ENCODE measurements at regions not wholly inside any gene's neighbourhood (a gene's known extent, or its start where the extent isn't known, plus 50 kb on each side); places are given as distances from the start of the nearest gene placed in this dataset.
"Not testable (repeated sequence)": the region's sequence is repeated elsewhere in the genome, so short reads cannot be mapped to it uniquely, and the experiment has no call there.

DNA sequence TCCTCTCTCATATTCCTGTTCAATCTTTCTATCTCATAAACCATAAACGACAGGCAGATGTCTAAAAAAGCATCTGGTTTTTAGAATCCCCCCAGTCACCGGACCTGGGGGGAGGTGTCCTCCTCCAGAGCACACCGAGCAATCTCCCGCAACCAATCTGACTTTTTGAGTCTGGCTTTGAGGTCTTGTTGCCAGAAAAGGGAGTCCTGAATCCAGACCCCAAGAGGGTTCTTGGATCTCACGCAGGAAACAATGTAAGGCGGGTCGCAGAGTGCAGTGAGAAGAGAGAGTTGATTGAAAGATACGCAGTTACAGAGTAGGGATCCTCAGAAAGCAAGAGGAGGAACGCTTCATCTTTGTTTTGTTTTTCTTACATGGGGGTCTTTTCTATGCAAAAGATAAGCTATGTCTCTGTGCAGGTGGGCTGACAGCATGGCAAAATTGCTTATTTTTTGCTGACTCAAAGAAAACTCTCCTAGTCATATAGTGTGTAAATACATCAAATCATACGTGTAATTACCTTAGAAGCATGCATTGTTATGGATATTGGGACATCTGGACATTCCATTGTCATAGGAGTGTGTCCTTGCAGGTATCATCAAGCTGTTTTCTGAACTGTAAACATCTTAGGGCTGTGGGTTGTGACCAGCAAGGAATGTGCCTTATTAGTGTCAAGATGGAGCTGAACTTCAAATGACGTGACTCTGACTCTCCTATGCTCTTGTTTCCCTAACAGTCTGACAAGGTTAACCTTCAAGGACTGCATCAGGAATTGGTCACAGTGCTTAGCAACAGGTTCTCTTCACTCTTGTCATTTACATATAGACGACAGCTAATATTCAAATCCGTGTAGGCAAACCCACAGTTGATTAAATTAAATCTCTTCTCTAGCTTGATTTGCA is 159.3 kb upstream of the DAPK1 start:
- DNase-seq: no peak

DNA sequence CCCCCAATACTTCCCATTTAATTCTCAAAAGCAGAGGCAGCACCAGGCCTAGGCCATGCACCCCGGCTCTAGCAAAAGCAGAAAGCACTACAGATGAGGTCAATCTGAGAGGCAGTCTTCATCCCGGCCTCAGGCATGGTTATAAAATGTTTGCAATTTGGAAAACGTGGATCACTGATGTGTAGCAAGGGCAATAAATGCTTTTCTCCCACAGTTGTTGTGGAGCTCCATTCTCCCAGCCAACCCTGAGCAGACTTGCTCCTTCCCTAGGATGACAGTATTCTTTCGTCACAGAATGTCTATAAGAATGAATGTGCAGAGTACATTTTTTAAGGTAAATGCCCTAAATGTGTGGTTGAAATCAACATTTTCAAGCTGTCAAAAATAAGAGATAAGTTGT is 157.3 kb upstream of the DAPK1 start:
- DNase-seq: no peak

DNA sequence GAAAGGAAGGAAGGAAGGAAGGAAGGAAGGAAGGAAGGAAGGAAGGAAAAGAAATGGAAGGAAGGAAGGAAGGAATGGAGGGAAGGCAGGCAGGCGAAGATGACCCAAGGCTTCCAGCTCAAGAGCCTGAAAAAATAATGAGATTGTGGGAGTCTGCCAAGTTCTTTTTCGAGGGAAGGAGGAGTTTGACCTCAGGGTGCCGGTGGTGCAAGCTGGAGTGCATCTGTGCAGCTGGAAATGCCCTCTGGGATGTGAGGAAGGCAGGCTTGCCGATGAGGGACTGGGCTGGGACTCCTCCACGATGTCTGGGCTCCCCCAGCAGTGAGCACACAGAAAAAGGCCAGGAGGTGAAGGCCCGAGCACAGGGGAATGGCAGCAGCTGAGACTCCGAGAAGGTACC is 154.9 kb upstream of the DAPK1 start:
- no peak for DNase-seq

DNA sequence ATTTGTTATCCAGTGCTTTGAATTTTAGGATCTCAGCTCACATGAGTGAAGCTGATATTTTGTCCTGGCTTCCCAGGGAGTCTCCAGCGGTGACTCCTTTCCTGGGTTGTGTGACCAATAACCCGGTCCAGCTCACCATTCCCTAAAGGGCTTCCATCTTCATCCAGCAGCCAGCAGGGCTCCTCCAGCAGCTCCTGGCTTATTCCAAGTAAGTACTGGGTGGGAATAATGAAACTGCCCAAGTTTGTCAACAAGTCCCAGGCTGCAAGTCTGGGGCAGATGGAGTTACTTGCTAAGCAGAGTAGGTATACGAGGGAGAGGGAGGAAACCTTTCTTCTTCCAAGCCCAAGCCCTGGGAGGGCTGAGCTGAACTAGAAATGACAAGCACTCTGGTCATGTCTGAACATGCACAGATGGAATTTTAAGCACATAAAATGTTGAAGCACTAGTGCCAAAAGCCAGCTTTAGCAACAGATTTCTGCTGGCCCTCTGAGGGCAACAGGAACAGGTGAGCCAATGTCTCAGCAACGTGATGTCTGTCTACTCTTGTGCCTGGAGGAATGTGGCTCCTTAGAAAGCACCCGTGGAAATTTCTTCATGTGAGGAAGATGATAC is 153.7 kb upstream of the DAPK1 start:
- DNase-seq: no peak

DNA sequence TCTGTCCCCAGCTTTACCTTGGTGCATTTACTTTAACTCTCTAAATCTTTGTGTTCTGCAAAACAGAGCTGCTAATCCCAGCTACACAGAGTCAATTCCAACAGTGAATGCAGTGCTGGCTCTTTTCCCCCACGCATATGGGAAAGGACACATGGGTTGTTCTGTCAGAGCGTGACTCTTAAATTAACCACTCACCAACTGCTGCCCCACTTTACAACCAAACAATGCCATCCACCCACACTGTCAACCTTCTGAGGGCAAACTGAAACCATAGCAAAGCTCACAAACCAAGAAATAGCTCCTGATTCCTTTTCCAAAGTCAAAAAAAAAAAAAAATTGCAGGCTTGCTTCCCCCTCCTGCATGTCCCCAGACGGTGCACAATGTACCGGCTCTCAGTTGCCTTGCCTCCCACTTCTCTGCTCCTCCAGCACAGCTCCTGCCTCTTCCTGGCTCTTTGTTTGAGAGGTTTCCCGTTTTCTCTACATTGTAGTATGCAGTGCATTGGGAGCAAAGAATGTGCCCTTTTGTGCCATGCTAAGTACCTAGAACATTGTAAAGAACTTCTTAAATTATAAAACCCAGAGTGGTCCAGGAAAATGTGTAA is 151.5 kb upstream of the DAPK1 start:
- DNase-seq: no peak

DNA sequence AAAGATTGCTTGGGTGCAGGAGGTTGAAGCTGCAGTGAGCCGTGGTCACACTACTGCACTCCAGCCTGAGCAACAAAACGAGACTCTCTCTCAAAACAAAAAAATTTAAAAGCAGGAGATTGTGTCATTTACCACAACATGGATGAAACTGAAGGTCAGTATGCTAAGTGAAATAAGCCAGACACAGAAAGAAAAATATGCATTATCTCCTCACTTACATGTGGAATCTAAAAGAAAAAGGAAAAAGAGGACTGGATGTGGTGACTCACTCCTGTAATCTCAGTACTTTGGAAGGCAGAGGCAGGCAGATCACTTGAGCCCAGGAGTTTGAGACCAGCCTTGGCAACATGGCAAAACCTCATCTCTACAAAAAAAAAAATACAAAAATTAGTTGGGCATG is 146.8 kb upstream of the DAPK1 start:
- DNase-seq: no peak

DNA sequence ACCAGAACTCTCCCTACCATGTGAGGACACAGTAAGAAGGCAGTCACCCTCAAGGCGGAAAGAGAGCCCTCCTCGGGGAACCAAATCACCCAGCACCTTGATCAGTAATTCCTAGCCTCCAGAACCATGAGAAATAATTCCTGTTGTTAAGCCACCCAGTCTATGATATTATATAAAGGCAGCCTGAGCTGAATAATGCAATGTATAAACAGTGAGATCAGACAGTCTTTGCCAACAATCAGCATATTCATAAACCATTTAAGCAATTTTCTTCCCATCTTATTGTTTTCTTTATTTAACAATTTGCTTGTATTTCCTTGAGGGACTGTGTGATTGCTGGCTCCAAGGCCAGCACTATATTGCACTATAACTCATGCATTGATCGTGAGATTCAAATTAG is 144.4 kb upstream of the DAPK1 start:
- no peak for DNase-seq

DNA sequence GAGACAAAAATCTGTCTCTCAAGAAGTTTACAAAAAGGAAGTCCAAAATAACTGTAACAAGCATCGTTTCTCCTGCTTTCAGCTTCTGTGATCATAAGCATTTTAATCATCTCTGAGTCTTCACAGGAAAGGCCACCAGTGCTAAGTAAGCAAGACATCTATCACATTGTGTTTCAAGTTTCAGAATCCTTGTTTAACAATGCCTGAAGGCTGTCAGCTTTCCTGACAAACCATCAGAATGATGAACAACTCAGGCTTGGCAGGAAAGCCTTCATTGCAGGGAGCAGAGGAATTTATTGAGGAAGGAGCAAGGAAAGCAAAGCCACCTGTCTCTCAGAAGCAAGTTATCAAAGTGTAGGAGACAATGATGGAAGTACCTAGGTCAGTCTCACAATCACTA is 143.5 kb upstream of the DAPK1 start:
- DNase-seq: no peak

DNA sequence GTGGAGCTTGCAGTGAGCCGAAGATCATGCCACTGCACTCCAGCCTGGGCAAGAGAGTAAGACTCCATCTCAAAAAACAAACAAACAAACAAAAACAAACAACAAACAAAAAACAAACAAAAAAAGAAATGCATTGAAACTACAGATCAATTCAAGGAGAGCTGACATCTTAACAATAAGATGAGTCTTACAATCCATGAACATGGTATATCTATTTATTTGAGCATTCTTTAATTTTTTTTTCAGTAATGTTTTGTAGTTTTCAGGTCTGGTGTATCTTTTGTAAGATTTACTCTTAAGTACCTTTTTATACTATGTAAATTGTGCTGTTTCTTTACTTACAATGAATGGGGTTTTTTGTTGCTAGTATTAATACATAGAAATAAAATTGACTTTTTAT is 140.1 kb upstream of the DAPK1 start:
- DNase-seq: no peak

DNA sequence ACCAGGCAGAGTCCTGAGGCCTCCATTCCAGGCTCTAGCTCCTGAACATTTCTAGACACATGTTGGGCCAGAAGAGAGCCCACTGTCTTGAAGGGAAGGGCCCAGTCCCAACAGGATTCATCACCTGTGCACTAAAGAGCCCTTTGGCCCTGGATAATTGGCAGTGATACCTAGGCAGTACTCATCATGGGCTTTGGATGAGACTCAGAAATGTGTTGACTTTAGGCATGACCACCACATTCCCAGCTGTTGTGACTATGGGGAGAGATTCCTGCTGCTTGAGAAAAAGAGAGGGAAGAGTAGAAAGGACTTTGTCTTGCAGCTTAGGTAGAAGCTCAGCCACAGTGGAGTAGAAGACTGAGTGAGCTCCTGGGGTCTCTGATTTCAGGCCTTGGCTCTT is 138.4 kb upstream of the DAPK1 start:
- no peak for DNase-seq

DNA sequence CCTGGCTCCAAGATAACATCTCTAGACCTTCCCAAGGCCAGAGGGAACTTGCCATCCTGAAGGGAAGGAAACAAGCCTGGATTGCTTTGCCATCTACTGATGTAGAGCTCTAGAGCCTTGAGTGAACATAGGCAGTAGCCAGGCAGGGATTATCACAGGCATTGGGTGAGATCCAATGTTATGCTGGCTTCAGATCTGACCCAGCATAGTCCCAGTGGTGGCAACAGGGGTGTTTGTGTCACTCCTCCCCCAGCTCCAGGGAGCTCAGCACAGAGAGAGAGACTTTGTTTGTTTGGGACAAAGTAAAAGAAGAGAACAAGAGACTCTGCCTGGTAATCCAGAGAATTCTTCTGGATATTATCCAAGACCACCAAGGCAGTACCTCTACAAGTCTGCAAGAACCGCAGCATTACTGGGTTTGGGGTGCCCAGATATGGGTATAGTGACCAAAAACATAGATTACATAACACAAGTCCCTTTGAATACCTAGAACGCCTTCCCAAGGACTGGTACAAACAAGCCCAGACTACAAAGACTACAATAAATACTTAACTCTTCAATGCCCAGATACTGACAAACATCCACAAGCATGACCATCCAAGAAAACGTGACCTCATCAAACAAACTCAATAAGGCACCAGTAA is 137.6 kb upstream of the DAPK1 start:
- DNase-seq: no peak

DNA sequence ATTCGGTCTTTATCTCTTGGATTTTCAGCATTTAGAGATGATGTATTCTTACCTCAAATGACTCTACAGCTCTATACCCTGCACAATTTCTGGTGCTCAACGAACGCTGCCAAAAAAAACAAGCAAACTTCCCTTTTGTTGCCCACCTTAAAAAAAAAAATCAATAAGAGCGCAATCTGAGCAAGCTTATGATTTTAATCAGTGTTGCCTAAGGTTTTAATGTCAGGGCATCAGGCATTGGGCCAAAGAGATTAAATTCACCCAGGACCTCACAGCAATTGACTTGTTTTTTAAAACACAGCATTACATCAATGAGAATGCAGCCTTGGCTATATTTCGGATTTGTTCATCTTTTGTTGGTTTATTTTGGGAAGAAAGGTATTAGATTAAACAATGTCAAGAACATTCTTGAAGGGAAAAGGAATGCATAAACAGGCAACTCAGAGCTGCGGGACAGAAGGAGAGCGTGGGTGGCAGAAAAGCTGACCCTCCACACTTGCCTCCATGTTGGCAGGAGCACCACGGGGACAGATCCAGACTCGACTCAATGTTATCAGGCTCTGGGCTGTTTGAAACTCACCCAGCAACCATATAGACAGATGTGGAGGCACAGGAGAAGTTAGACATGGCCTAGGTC is 127.5 kb upstream of the DAPK1 start:
- DNase-seq: no peak

DNA sequence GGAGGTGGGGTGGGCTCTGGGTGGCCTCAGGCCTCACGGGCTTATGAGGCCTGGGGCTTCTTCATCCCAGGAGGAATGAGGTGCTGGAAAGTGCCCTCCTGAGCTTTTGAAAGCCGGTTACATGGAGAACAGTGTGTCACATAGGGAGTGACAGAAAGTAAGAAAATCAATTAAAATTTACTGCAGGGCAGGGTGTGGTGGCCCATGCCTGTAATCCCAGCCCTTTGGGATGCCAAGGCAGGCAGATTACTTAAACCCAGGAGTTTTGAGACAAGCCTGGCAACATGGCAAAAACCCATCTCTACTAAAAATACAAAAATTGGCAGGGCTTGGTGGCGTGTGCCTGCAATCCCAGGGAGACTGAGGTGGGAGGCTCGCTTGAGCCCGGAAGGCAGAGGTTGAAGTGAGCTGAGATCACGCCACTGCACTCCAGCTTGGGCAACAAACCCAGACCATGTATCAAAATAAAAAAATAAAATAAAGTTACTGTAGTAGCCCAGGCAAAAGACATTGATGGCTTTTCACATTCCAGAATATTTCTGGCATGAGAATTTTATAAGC is 125.8 kb upstream of the DAPK1 start:
- no peak for DNase-seq

DNA sequence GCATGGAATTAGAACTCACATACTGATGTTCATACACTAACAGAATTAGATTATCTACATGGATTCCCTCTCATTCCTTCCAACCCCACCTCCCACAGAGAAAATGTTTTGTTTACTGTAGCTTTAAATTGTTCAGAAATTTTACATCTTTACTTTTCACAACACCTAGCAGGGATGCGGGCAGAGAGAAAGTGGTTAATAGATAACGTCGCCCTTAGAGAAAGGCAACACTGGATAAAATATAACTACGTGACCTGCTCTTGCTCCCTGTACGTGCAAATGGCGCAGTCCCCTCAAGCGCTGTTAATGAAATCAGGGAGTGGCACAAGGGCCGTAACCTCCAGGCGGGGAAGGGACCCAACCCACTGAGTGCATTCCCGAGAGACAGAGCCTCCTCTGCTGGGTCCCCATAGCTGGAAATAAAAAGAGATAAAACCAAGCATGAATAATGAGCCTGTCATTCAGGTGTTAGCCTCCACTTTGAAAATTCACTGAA is 125.3 kb upstream of the DAPK1 start:
- DNase-seq: no peak

DNA sequence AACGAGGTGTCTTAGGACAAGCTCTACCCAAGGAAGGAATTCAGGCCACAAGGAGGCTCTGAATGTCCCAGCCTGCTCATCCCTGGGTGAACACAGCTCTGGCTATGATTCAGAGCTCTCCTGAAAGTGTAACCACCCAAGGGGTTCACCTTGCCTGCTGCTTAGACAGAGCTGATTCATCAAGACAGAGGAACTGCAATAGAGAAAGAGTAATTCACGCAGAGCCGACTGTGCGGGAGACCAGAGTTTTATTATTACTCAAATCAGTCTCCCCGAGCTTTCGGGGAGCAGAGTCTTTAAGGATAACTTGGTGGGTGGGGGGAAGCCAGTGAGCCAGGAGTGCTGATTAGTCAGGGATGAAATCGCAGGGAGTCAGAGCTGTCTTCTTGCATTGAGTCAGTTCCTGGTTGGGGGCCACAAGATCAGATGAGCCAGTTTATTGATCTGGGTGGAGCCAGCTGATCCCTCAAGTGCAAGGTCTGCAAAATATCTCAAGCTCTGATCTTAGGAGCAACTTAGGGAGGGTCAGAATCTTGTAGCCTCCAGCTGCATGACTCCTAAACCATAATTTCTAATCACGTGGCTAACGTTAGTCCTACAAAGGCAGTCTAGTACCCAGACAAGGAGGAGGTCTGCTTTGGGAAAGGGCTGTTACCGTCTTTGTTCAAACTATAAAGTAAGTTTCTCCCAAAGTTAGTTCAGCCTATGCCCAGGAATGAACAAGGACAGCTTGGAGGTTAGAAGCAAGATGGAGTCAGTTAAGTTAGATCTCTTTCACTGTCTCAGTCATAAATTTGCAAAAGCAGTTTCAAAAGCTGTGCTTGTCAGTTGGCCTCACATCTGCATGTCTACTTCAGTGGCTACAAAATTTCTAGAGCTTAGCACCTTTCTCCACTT is 123.4 kb upstream of the DAPK1 start:
- DNase-seq: not testable (repeated sequence)

DNA sequence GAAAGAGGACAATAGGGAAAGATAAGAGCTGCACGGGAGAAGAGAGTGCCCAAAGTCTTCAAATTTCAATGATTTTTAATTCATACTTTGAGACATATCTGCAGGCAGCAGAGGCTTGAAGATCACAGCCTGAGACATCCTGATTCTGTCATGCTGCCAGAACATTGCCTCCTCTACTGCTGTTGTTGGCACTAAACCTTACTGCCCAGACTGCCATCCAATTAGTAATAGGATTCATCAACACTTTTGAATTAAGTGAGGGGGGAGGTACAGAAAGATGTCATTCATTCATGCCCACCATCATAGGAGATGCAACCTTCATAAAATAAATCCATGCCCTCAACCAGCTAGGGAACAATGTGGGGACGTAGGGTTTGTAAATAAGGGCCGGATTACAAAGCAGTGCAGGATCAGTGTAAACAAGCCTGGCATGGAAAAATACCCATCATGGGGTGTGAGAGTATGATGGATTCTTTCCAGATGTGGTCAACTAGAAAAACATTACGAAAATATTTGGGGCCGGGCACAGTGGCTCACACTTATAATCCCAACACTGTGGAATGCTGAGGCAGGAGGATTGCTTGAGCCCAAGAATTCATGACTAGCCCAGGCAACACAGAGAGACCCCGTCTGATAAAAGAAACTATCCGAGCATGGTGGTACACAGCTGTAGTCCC is 122.1 kb upstream of the DAPK1 start:
- DNase-seq: no peak

DNA sequence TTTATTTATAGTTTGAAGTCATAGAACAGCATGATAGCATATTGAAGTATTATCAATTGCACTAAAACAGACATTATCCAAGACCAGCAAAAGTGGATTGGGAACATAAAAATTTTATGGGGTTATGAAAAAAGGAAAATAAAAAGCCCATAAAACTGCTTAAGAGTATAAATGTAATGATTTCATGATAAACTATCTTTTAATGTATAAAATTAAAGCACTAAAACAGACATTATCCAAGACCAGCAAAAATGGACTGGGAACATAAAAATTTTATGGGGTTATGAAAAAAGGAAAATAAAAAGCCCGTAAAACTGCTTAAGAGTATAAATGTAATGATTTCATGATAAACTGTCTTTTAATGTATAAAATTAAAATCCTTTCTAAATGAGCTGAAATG is 119.0 kb upstream of the DAPK1 start:
- DNase-seq: no peak

DNA sequence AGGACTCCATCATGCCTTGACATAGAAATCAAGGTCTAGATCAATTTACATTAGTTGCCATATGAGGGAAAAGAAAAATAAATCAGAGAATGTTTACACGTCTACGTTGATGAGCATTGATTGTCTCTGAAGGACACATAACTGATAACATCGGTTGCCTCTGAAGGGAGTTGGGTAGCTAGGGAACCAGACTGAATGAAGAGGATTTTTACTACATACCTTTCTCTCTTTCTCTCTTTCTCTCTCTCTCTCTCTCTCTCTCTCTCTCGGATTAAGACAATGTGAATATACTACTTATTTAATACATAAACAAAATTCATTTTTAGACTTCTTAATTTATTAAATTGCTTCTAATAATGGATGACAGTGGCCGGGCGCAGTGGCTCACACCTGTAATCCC is 118.4 kb upstream of the DAPK1 start:
- DNase-seq: no peak

DNA sequence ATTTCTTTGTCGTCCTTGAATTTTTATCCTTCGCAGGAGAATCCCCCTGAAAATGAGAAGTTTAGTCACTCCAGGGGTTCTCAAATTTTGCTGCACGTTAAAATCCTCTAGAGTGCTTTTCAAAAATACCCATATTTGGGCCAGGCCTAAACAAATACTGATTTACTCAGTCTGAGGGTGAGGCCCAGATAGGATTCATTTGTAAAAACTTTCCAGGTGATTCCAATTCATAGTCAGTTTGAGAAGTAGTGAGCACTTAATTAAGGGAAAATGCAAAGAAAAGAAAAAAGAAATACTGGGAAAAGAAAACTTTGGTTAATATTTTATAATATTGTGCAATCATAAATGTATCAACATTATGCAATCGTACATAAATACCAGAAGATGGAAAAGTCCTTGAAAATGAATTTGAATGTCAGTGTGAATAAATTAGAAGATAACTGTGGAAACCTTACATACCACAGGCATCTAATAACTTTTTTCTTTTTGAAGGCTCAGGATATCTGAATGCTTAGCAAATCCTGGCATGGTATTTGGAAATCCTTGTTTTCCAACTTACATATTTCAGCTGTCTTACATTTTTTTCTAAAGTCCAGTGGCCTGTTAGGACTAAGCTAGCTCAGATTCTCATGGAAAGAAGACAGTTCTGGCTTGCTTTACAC is 116.5 kb upstream of the DAPK1 start:
- no peak for DNase-seq

DNA sequence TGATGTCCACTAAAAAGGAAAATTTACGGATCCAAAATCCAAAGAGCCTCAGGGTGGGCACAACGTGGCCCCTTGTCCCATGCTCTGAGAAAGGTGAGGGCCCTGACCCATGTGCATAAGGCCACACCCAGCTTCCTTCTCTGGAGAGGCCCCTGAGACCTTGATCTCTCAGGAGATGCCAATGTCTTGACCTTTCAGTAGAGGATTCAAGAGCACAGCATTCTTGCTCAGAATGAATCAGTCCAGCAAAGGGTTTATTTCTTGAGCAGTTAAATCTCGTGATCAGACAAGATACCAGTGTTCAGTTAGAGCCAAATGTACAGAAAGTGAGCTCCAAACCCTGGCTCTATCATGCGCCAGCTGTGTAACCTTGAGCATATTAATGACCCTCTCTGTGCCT is 115.9 kb upstream of the DAPK1 start:
- DNase-seq: no peak

DNA sequence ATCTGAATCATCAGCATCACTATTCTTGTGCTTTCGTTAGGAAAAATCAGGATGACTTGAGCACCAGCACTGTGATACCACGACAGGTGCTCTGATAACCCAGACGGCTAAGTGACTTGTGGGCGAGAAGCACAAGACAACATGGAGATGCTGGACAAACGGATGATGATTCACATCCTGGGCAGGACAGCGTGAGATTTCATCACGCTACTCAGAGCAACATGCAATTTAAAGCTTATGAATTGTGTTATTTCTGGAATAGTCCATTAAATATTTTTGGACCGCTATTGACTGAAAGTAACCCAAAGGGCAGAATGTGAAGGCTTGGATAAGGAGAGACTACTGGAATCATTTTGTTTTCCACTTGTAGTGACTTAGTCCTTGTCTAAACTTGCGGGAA is 114.8 kb upstream of the DAPK1 start:
- no peak for DNase-seq
